Large intestine (tissue), 3 donors: ENCODE measurements at regions not wholly inside any gene's neighbourhood (a gene's known extent, or its start where the extent isn't known, plus 50 kb on each side); places are given as distances from the start of the nearest gene placed in this dataset.

ENCODE experiments used
- DNase-seq, 2 donors: peaks; one replicate each; pipeline versions ENCODE4 v3.0.0 to v3.0.0-alpha.2; 2013
- H3K27ac ChIP-seq: one replicate; pipeline ENCODE4 v1.5.1; 2013; ENCODE audit warnings: low read length
- H3K27me3 ChIP-seq: 2 replicates; pipeline ENCODE4 v1.6.1; 2013; ENCODE audit warnings: low read length; ENCODE audit not compliant: control insufficient read depth, insufficient read depth
- H3K36me3 ChIP-seq: 2 replicates; pipeline ENCODE4 v1.6.1; 2013; ENCODE audit warnings: low read length; ENCODE audit not compliant: control insufficient read depth, insufficient read depth
- H3K4me1 ChIP-seq: one replicate; pipeline ENCODE4 v1.6.1; 2013; ENCODE audit warnings: low read length; ENCODE audit not compliant: control insufficient read depth, insufficient read depth
- H3K4me3 ChIP-seq: one replicate; pipeline ENCODE4 v1.5.1; 2013; ENCODE audit warnings: low read length
- H3K9me3 ChIP-seq: one replicate; pipeline ENCODE4 v1.6.1; 2013; ENCODE audit warnings: mild to moderate bottlenecking, low read depth, low read length, moderate library complexity; ENCODE audit not compliant: control insufficient read depth
- WGBS: methylation state at CpG from one replicate; pipeline ENCODE4 v1.1.5; 2013; ENCODE audit warnings: low lambda C conversion rate; ENCODE audit not compliant: insufficient coverage; 5-methylcytosine and 5-hydroxymethylcytosine counted together

DNA sequence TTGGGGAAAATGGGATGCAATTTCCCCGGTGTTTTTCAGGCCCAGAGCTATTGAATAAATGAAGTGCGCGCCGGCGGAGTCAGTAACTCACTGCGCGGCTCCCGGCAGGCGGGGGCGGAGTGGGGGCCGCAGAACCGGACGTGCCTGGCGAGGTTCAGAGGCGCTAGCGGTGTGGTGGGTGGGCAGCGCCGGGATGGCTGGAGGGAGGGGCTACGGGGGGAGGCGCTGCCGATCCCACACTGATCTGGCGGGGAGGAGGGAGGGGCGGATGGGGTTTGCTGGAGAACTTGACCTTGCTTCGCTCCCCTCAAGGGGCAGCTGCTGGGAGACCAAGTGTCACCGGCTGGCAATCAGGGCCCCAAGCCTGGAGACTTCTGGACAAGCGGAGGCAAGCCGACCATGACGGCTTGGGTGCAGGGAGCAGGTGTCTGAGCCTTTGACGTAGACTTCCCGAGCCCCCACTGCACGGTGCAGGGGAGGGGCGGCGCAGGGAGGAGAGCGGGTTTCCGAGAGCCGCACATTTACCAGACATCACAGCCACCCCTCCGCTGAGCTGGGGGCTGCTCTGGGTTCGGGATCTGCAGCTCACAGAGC is 174.1 kb upstream of the RTL1 start:
- Histone ChIP-seq H3K36me3 (no peaks in the 10 kb centered on the region), H3K4me3 (no peak overlapping the region), H3K9me3 (peaks cover 6% of the 10 kb centered on the region), H3K27ac (no peak overlapping the region), H3K27me3 (peaks cover 47% of the 10 kb centered on the region), H3K4me1 (peaks cover 17% of the 10 kb centered on the region)
- no CpG with 5 or more reads among the region's 38 CpGs for WGBS
- peak; percentile 16 to 29 for DNase-seq

DNA sequence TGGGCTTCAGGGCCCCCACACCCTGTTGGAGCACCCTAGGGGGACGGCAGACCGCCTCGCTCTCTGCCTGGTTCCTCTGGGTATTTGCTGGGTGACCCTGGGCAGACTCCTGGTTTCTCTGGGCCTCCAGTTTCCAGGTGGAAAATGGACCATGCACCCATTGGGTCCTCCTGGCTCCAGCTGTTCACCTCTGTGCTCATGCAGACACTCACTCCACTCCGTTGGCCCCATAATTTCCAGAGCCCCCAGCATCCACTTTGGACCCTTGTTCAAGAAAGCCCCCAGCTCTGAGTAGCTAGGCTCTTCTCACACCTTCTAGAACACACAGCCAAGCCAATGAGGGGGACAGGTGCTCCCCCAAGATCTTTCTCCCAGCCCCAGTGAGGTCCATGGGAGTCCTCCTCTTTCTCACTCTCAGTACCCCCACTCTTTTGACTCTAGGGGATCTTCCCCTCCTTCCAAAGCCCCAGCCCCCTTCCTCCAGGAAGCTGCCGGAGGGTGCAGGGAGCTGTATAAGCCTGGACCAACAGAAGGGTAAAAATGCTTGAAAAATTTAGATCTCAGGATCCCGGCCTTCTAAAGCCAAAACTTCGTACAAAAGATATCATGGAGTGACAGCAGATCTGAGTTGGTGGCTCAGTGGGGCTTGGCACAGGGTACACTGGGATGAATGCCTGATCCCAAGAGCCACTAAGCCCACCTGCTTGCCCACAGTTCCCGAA is 174.8 kb upstream of the RTL1 start:
- Histone ChIP-seq H3K36me3 (no peaks in the 10 kb centered on the region), H3K27me3 (peaks cover 51% of the 10 kb centered on the region), H3K4me1 (peaks cover 11% of the 10 kb centered on the region), H3K9me3 (peaks cover 6% of the 10 kb centered on the region), H3K4me3 (no peak overlapping the region), H3K27ac (no peak overlapping the region)
- no peak for DNase-seq
- WGBS = no CpG with 5 or more reads among the region's 8 CpGs

DNA sequence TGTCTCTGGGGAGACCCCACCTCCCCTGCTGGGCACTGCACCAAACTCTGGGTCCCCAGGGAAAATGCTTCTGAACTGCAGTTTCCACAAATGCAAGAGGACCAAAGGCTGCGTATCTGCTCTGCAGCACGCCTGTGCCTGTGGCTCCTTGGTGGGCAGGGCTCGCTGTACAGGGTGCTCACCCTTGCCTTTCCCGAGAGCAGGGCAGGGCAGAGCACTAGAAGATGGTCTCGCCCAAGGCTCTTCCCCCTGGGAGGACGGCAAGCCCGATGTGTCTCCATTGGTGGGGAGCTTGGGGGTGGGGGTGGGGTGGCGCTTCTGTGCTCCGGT is 175.3 kb upstream of the RTL1 start:
- peaks cover 51% of the 10 kb centered on the region for H3K27me3 ChIP-seq
- peaks cover 5% of the 10 kb centered on the region for H3K4me1 ChIP-seq
- DNase-seq = no peak
- H3K27ac ChIP-seq = no peak overlapping the region
- WGBS = no CpG with 5 or more reads among the region's 9 CpGs
- H3K9me3 ChIP-seq = peaks cover 6% of the 10 kb centered on the region
- no peak overlapping the region for H3K4me3 ChIP-seq
- H3K36me3 ChIP-seq = no peaks in the 10 kb centered on the region

- H3K36me3 ChIP-seq = no peaks in the 10 kb centered on the region
- WGBS = 100% methylated on average over 2 of the region's 2 CpGs
- no peak overlapping the region for H3K27ac ChIP-seq
- H3K4me1 ChIP-seq = peaks cover 4% of the 10 kb centered on the region
- H3K4me3 ChIP-seq = no peak overlapping the region
- no peak for DNase-seq
- peaks cover 42% of the 10 kb centered on the region for H3K27me3 ChIP-seq
- peaks cover 6% of the 10 kb centered on the region for H3K9me3 ChIP-seq
Measured at GRCh38 chr14:101080922-101081593, 177.5 kb upstream of the RTL1 start.

DNA sequence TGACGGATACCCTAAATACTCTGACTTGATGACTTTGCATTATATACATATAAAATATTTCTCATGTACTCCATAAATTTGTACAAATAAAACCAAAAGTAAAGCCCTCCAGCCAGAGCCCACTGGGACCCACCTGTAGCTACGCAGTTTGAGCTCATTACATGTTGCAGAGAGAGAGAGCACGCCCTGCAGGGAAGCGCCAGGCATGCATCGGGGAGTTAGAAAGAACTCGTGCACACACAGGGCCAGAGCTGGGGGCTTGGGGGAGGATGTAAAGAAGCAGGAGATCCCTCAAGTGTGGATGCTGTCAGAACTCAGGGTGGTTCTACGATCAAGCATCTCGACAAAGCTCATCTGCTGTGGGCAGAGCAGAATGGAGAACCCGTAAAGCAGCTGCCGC is 178.5 kb upstream of the RTL1 start:
- Histone ChIP-seq H3K4me3 (no peak overlapping the region), H3K4me1 (peaks cover 2% of the 10 kb centered on the region), H3K9me3 (peaks cover 6% of the 10 kb centered on the region), H3K27ac (no peak overlapping the region), H3K27me3 (peaks cover 36% of the 10 kb centered on the region), H3K36me3 (no peaks in the 10 kb centered on the region)
- WGBS = 100% methylated on average over 1 of the region's 10 CpGs
- no peak for DNase-seq

- DNase-seq = no peak
- Histone ChIP-seq H3K4me3 (no peak overlapping the region), H3K27me3 (peaks cover 30% of the 10 kb centered on the region), H3K4me1 (no peaks in the 10 kb centered on the region), H3K36me3 (no peaks in the 10 kb centered on the region), H3K27ac (no peak overlapping the region), H3K9me3 (peaks cover 3% of the 10 kb centered on the region)
- WGBS = no CpG with 5 or more reads among the region's 10 CpGs
Measured at GRCh38 chr14:101082436-101083384, 179.2 kb upstream of the RTL1 start.

GRCh38 chr14:101083564-101084435 is 180.3 kb upstream of the RTL1 start:
- peaks cover 19% of the 10 kb centered on the region for H3K27me3 ChIP-seq
- no CpG with 5 or more reads among the region's 18 CpGs for WGBS
- H3K36me3 ChIP-seq = no peaks in the 10 kb centered on the region
- no peak overlapping the region for H3K4me3 ChIP-seq
- no peak overlapping the region for H3K27ac ChIP-seq
- DNase-seq = no peak
- no peaks in the 10 kb centered on the region for H3K4me1 ChIP-seq
- no peaks in the 10 kb centered on the region for H3K9me3 ChIP-seq

DNA sequence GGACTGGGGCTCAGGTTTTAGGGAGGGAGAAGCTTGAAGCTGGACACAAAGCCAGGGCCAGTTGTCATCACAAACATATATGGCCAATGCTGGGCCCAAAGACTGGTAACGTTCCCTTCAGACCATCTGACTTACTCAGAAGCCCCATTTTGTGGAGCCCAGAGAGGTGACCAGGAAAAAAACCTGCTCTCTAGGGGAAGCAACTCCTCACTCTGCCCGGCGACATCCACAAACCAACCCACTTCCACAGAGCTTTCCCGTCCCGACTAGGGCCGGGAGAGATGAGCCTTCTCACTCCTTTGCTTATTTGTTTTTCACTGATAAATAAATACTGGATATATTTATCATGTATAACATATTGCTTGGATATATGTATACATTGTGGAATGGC is 180.9 kb upstream of the RTL1 start:
- Histone ChIP-seq H3K36me3 (no peaks in the 10 kb centered on the region), H3K4me3 (no peak overlapping the region), H3K27ac (no peak overlapping the region), H3K4me1 (no peaks in the 10 kb centered on the region), H3K27me3 (peaks cover 16% of the 10 kb centered on the region), H3K9me3 (no peaks in the 10 kb centered on the region)
- no peak for DNase-seq
- WGBS = 82% methylated on average over 3 of the region's 6 CpGs

GRCh38 chr14:101086926-101087325 is 183.4 kb upstream of the RTL1 start:
- peaks cover 12% of the 10 kb centered on the region for H3K27me3 ChIP-seq
- no peak for DNase-seq
- H3K9me3 ChIP-seq = no peaks in the 10 kb centered on the region
- no peak overlapping the region for H3K27ac ChIP-seq
- no CpG with 5 or more reads among the region's 3 CpGs for WGBS
- H3K36me3 ChIP-seq = no peaks in the 10 kb centered on the region
- H3K4me1 ChIP-seq = no peaks in the 10 kb centered on the region
- H3K4me3 ChIP-seq = no peak overlapping the region
